Loucy (cell line): ENCODE measurements at regions not wholly inside any gene's neighbourhood (a gene's known extent, or its start where the extent isn't known, plus 50 kb on each side); places are given as distances from the start of the nearest gene placed in this dataset.

Source experiments
- EZH2phosphoT487 ChIP-seq: fragments of 200-600 bp; IDR thresholded peaks from 2 replicates; pipeline ENCODE4 v1.6.1; 2018; ENCODE audit warnings: antibody characterized with exemption, mild to moderate bottlenecking, moderate library complexity, borderline replicate concordance
- TF ChIP-seq, protein P1 (sequence below): fragments of 200-600 bp; sonication (generic); conservative IDR thresholded peaks from 2 replicates; pipeline ENCODE4 v1.5.1; 2014; ENCODE audit warnings: mild to moderate bottlenecking, antibody characterized with exemption, low read length

DNA sequence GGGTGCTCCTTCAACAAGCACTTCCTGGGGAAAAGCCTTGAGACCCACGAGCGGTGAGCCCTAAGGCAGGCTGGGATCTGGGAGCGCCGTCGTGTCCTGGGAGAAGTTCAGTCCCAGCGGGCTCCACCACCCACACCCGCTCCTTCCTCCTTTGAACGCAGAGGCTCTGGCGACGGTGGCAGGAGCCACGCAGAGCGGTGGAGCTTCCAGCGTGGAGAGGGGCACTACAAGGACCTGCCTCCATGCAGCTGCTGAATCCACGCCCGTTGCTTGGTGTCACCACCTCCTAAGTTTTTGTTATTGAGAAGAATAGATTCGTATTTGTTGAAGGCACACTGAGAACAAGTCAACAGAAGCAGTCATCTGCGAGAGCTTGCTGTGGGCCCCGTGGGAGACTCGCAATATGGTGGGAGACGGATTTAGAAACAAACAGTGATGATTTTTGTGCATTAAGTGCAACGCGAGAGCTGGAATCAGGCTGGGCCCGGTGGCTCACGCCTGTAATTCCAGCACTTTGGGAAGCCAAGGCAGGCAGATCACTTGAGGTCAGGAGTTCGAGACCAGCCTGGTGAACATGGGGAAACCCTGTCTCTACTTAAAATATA, 60.1 kb upstream of the SDK1 start:
- TF ChIP-seq, protein P1, sequence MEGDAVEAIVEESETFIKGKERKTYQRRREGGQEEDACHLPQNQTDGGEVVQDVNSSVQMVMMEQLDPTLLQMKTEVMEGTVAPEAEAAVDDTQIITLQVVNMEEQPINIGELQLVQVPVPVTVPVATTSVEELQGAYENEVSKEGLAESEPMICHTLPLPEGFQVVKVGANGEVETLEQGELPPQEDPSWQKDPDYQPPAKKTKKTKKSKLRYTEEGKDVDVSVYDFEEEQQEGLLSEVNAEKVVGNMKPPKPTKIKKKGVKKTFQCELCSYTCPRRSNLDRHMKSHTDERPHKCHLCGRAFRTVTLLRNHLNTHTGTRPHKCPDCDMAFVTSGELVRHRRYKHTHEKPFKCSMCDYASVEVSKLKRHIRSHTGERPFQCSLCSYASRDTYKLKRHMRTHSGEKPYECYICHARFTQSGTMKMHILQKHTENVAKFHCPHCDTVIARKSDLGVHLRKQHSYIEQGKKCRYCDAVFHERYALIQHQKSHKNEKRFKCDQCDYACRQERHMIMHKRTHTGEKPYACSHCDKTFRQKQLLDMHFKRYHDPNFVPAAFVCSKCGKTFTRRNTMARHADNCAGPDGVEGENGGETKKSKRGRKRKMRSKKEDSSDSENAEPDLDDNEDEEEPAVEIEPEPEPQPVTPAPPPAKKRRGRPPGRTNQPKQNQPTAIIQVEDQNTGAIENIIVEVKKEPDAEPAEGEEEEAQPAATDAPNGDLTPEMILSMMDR, result no peak
- no peak for TF ChIP-seq EZH2phosphoT487
